RPMI7951 (cell line): ENCODE measurements at regions not wholly inside any gene's neighbourhood (a gene's known extent, or its start where the extent isn't known, plus 50 kb on each side); places are given as distances from the start of the nearest gene placed in this dataset.

Experiments used
- DNase-seq: peaks from one replicate; pipeline ENCODE4 v3.0.0-alpha.2; 2012; ENCODE audit warnings: low read depth

GRCh38 chr11:116085031-116085635 is 580.9 kb upstream of the CADM1 start:
- DNase-seq, result no peak

- DNase-seq, result no peak
Measured at GRCh38 chr11:116084511-116084910, 580.3 kb upstream of the CADM1 start.

- no peak for DNase-seq
Measured at GRCh38 chr11:116082256-116082655, 578.0 kb upstream of the CADM1 start.

- DNase-seq, result no peak
Measured at GRCh38 chr11:116079580-116079979, 575.4 kb upstream of the CADM1 start.

GRCh38 chr11:116078101-116078591 is 573.9 kb upstream of the CADM1 start:
- DNase-seq, result peak; percentile 40

- DNase-seq, result no peak
Measured at GRCh38 chr11:116077092-116077491, 572.9 kb upstream of the CADM1 start.

- DNase-seq, result peak; percentile 36
Measured at GRCh38 chr11:116073854-116074837, 569.9 kb upstream of the CADM1 start.

GRCh38 chr11:116072601-116073410 is 568.6 kb upstream of the CADM1 start:
- DNase-seq, result no peak

- DNase-seq, result no peak
Measured at GRCh38 chr11:116072133-116072532, 567.9 kb upstream of the CADM1 start.

- DNase-seq, result no peak
Measured at GRCh38 chr11:116071241-116071640, 567.0 kb upstream of the CADM1 start.

GRCh38 chr11:116070520-116070919 is 566.3 kb upstream of the CADM1 start:
- no peak for DNase-seq

GRCh38 chr11:116066777-116067176 is 562.6 kb upstream of the CADM1 start:
- peak; percentile 35 for DNase-seq

- DNase-seq, result no peak
Measured at GRCh38 chr11:116065986-116066385, 561.8 kb upstream of the CADM1 start.

- DNase-seq, result no peak
Measured at GRCh38 chr11:116065191-116065895, 561.1 kb upstream of the CADM1 start.

GRCh38 chr11:116062490-116063171 is 558.4 kb upstream of the CADM1 start:
- peak; percentile 42 for DNase-seq

GRCh38 chr11:116062129-116062489 is 557.9 kb upstream of the CADM1 start:
- no peak for DNase-seq

GRCh38 chr11:116061322-116061721 is 557.1 kb upstream of the CADM1 start:
- DNase-seq, result no peak

GRCh38 chr11:116059919-116060318 is 555.7 kb upstream of the CADM1 start:
- no peak for DNase-seq

- DNase-seq, result no peak
Measured at GRCh38 chr11:116057000-116057399, 552.8 kb upstream of the CADM1 start.

GRCh38 chr11:116055064-116055463 is 550.8 kb upstream of the CADM1 start:
- DNase-seq, result no peak

GRCh38 chr11:116053548-116053919 is 549.3 kb upstream of the CADM1 start:
- no peak for DNase-seq
